ENCODE measurements at regions not wholly inside any gene's neighbourhood (a gene's known extent, or its start where the extent isn't known, plus 50 kb on each side); places are given as distances from the start of the nearest gene placed in this dataset.

DNA sequence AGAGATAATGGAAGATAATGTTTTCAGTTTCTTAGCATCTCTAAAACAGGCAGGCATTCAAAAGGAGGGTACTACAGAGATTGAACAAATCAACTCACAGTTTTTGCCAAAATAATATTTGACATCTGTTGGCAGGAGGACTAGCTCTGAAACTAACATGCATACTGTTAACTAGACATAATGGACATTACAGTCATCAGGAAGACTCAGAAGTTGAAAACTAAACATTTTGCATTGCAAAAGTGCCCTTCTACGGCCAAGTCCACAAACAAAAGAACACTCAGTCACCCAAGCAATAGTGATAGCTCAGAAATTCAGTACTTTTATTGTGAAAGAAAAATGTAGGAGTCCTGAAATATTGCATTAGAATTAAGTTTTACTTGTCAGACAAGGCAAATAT is 399.0 kb downstream of the HGF start:
- H3K36me3 ChIP-seq (ENCODE audit: control insufficient read depth, insufficient read depth, low read length) = no peaks in the 10 kb centered on the region

DNA sequence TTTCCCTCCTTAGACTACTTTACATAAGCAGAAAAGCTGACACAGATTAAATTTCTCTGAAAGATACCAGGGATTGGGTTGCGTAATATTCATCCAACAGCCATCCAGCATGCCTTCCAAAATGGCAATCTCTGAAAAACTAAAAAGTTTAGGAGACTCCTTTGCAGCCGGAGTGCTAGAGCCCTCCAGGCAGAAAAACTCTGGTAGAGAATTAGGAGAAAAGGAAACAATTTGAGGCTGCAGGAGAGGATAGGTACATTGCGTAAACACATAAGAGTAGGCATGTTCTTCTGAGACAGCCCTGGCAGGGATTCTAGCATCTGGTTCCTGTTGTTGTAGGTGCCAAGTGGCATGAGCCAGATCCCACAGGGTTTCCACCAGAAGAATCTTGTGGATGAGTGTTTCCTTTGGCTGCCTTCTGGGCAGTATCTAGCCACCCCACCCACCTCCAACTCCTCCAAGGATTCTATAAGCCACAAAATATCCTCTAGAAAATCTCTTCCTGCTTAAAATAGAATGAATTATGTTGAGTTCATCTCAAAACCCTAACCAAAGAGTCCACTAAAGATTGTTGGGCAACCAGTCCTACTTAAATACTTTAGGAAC is 402.4 kb downstream of the HGF start:
- no peak for DNase-seq (ENCODE audit: extremely low read depth, insufficient read length)
- Histone ChIP-seq H3K4me3 (replicated peaks; ENCODE audit: low read depth, low read length) (no peak overlapping the region), H3K27me3 (replicated peaks; ENCODE audit: control insufficient read depth, insufficient read depth, low read length) (no peaks in the 10 kb centered on the region), H3K36me3 (ENCODE audit: control insufficient read depth, insufficient read depth, low read length) (no peaks in the 10 kb centered on the region)
- TF ChIP-seq, protein P1, sequence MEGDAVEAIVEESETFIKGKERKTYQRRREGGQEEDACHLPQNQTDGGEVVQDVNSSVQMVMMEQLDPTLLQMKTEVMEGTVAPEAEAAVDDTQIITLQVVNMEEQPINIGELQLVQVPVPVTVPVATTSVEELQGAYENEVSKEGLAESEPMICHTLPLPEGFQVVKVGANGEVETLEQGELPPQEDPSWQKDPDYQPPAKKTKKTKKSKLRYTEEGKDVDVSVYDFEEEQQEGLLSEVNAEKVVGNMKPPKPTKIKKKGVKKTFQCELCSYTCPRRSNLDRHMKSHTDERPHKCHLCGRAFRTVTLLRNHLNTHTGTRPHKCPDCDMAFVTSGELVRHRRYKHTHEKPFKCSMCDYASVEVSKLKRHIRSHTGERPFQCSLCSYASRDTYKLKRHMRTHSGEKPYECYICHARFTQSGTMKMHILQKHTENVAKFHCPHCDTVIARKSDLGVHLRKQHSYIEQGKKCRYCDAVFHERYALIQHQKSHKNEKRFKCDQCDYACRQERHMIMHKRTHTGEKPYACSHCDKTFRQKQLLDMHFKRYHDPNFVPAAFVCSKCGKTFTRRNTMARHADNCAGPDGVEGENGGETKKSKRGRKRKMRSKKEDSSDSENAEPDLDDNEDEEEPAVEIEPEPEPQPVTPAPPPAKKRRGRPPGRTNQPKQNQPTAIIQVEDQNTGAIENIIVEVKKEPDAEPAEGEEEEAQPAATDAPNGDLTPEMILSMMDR (IDR thresholded peaks at IDR 0.05; ENCODE audit: insufficient read depth, low read length, poor library complexity, severe bottlenecking) = no peak

More for the DNA sequence above, 399.0 kb downstream of the HGF start:
- TF ChIP-seq, protein P1 (IDR thresholded peaks at IDR 0.05; ENCODE audit: insufficient read depth, low read length, poor library complexity, severe bottlenecking) = no peak
- Histone ChIP-seq H3K4me3 (replicated peaks; ENCODE audit: low read depth, low read length) (no peak overlapping the region), H3K27me3 (replicated peaks; ENCODE audit: control insufficient read depth, insufficient read depth, low read length) (no peaks in the 10 kb centered on the region)
- DNase-seq (ENCODE audit: extremely low read depth, insufficient read length) = no peak

DNA sequence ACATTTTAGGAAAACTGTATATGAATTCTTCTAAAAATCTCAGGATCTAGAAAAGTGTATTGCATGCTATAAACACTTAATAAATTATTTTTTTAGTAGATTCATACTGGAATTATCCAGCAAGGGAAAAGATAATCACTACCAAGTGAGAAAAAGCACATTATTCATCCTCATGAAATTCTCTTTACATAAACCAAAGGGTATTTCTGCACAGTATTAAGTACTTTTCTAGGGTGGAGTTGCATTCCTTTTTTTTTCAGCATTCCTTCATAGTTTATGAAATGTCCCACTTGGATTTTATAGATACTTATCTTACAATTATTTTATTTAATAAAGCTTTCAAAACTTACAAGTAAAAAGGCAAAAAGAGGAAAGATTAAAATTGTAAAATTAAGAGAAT is 403.3 kb downstream of the HGF start:
- H3K4me3 ChIP-seq (replicated peaks; ENCODE audit: low read depth, low read length) = no peak overlapping the region
- no peaks in the 10 kb centered on the region for H3K27me3 ChIP-seq (replicated peaks; ENCODE audit: control insufficient read depth, insufficient read depth, low read length)
- no peak for DNase-seq (ENCODE audit: extremely low read depth, insufficient read length)
- TF ChIP-seq, protein P1 (IDR thresholded peaks at IDR 0.05; ENCODE audit: insufficient read depth, low read length, poor library complexity, severe bottlenecking) = no peak
- H3K36me3 ChIP-seq (ENCODE audit: control insufficient read depth, insufficient read depth, low read length) = no peaks in the 10 kb centered on the region

DNA sequence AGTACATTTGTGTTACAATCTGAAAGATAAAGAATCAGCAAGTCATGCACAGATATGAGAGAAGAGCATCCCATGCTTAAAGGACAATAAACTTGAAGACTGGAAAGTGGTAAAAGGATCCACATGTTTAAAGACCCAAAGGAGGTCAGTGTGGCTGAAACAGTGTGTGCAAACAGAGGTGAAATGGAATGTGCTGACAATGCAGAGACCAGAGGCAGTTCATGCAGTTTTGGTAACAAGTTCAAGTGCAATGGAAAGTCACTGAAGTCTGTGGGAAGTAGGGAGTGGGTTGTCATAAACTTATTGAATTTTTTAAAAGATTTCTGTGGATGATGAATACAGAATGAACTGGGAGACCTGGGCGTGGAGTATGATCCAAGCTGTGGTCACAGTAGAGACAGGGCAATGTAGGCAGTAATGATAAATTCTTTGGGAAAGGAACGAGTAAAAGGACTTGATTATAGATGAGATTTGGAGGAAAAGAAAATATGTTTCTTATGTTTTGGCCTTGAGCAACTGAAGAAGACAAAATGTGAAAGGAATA is 408.0 kb downstream of the HGF start:
- no peaks in the 10 kb centered on the region for H3K36me3 ChIP-seq (ENCODE audit: control insufficient read depth, insufficient read depth, low read length)
- no peak overlapping the region for H3K4me3 ChIP-seq (replicated peaks; ENCODE audit: low read depth, low read length)
- H3K27me3 ChIP-seq (replicated peaks; ENCODE audit: control insufficient read depth, insufficient read depth, low read length) = no peaks in the 10 kb centered on the region
- TF ChIP-seq, protein P1 (IDR thresholded peaks at IDR 0.05; ENCODE audit: insufficient read depth, low read length, poor library complexity, severe bottlenecking) = no peak
- no peak for DNase-seq (ENCODE audit: extremely low read depth, insufficient read length)

DNA sequence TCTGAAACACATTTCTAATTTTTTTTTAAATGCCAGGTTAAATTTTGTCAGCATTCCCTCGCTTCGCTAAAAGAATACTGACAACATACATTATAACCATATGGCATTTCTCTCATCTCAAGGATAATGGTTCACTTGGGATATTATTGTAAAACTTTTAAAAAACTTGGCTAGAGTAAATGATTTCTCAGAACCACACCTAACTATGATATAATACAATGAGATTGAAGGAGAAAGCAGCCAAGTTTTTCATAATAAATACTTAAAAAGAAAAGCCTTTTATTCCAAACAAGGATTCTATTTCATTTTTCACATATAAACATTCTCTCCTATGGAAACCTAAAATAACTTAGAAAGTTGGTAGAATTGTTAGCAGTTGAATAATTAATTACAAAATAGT is 413.9 kb downstream of the HGF start:
- TF ChIP-seq, protein P1 (IDR thresholded peaks at IDR 0.05; ENCODE audit: insufficient read depth, low read length, poor library complexity, severe bottlenecking) = no peak
- no peak overlapping the region for H3K4me3 ChIP-seq (replicated peaks; ENCODE audit: low read depth, low read length)
- DNase-seq (ENCODE audit: extremely low read depth, insufficient read length) = no peak
- H3K27me3 ChIP-seq (replicated peaks; ENCODE audit: control insufficient read depth, insufficient read depth, low read length) = no peaks in the 10 kb centered on the region
- no peaks in the 10 kb centered on the region for H3K36me3 ChIP-seq (ENCODE audit: control insufficient read depth, insufficient read depth, low read length)

DNA sequence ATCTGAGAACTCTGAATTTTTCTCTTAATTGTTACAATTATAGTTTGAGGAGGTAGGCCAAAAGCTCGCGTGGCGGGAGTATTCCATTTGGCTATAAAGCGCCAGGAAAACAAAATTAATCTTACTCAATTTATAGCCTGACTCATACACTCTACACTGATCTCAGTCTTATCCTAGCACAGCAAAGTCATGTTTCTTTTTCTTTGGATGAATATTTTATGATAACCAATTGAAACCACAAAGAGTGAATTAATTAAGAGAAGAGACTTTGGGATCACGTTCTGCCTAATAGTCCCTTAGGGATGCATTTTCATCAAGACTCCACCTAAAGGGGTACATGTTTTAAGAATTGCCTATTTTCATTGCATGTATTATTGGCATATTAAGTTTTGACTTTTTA is 420.8 kb downstream of the HGF start:
- H3K36me3 ChIP-seq (ENCODE audit: control insufficient read depth, insufficient read depth, low read length) = no peaks in the 10 kb centered on the region
- H3K4me3 ChIP-seq (replicated peaks; ENCODE audit: low read depth, low read length) = no peak overlapping the region
- TF ChIP-seq, protein P1 (IDR thresholded peaks at IDR 0.05; ENCODE audit: insufficient read depth, low read length, poor library complexity, severe bottlenecking) = no peak
- no peaks in the 10 kb centered on the region for H3K27me3 ChIP-seq (replicated peaks; ENCODE audit: control insufficient read depth, insufficient read depth, low read length)
- no peak for DNase-seq (ENCODE audit: extremely low read depth, insufficient read length)

Data from GM06990 (cell line).